SU-DHL-6 (cell line): ENCODE measurements at regions not wholly inside any gene's neighbourhood (a gene's known extent, or its start where the extent isn't known, plus 50 kb on each side); places are given as distances from the start of the nearest gene placed in this dataset.

Experiments
- H2AFZ ChIP-seq: fragments of 200-600 bp; sonication (generic); 2 replicates; pipeline ENCODE4 v1.6.1; 2014; ENCODE audit warnings: low read depth, mild to moderate bottlenecking, moderate library complexity, mixed read lengths, antibody characterized with exemption, low read length; ENCODE audit not compliant: severe bottlenecking
- H3F3A ChIP-seq: fragments of 200-600 bp; shearing (Covaris generic); 2 replicates; pipeline ENCODE4 v1.6.0; 2016; ENCODE audit warnings: antibody characterized with exemption, mild to moderate bottlenecking; ENCODE audit not compliant: insufficient read depth
- H3K27ac ChIP-seq: fragments of 200-600 bp; sonication (generic); 2 replicates; pipeline ENCODE4 v1.5.1; 2016; ENCODE audit warnings: low read depth, mild to moderate bottlenecking, low read length, moderate library complexity, mixed read lengths
- H3K27me3 ChIP-seq: fragments of 200-600 bp; sonication (generic), shearing (Covaris generic); 2 replicates; pipeline ENCODE4 v1.6.0; 2014; ENCODE audit warnings: mild to moderate bottlenecking, low read length
- H3K36me3 ChIP-seq: fragments of 200-600 bp; sonication (generic); 2 replicates; pipeline ENCODE4 v1.6.1; 2014; ENCODE audit warnings: mild to moderate bottlenecking, low read length, mixed read lengths
- H3K4me2 ChIP-seq: fragments of 300-600, 200-600 bp; shearing (Covaris generic), sonication (generic); 2 replicates; pipeline ENCODE4 v1.6.0; 2014; ENCODE audit warnings: low read length, low read depth, mild to moderate bottlenecking; ENCODE audit not compliant: poor library complexity, severe bottlenecking
- H3K4me3 ChIP-seq: fragments of 200-600 bp; sonication (generic); 2 replicates; pipeline ENCODE4 v1.5.1; 2014; ENCODE audit warnings: antibody characterized with exemption, low read length, mild to moderate bottlenecking, mixed read lengths; ENCODE audit not compliant: insufficient read depth, poor library complexity, severe bottlenecking
- H3K79me2 ChIP-seq: fragments of 200-600 bp; sonication (generic); 2 replicates; pipeline ENCODE4 v1.6.1; 2014; ENCODE audit warnings: mild to moderate bottlenecking, low read length, moderate library complexity; ENCODE audit not compliant: insufficient read depth
- H3K9ac ChIP-seq: fragments of 200-600 bp; sonication (generic); 2 replicates; pipeline ENCODE4 v1.7.0; 2014; ENCODE audit warnings: mild to moderate bottlenecking, low read length
- H3K9me2 ChIP-seq: fragments of 200-600 bp; sonication (generic); replicated peaks from 2 replicates; pipeline ENCODE4 v1.6.1; 2014; ENCODE audit warnings: low read length; ENCODE audit not compliant: insufficient read depth
- H3K9me3 ChIP-seq: fragments of 200-600 bp; sonication (generic); 2 replicates; pipeline ENCODE4 v1.6.1; 2014; ENCODE audit warnings: low read length, mixed read lengths; ENCODE audit not compliant: insufficient read depth
- H4K20me1 ChIP-seq: fragments of 200-600 bp; sonication (generic); 2 replicates; pipeline ENCODE4 v1.6.1; 2014; ENCODE audit warnings: low read depth, mild to moderate bottlenecking, antibody characterized with exemption, low read length, moderate library complexity, mixed read lengths
- EZH2phosphoT487 ChIP-seq: fragments of 200-600 bp; sonication (generic), shearing (Covaris generic); conservative IDR thresholded peaks from 2 replicates; pipeline ENCODE4 v1.6.1; 2018; ENCODE audit warnings: mild to moderate bottlenecking, antibody characterized with exemption, low read length, moderate library complexity, mixed read lengths
- TF ChIP-seq, protein P1 (sequence below): fragments of 200-600 bp; sonication (generic); IDR thresholded peaks from one replicate; pipeline ENCODE4 v1.5.1; 2017; ENCODE audit warnings: antibody characterized with exemption, mild to moderate bottlenecking, low read length, moderate library complexity; ENCODE audit not compliant: insufficient read depth, poor library complexity, severe bottlenecking

DNA sequence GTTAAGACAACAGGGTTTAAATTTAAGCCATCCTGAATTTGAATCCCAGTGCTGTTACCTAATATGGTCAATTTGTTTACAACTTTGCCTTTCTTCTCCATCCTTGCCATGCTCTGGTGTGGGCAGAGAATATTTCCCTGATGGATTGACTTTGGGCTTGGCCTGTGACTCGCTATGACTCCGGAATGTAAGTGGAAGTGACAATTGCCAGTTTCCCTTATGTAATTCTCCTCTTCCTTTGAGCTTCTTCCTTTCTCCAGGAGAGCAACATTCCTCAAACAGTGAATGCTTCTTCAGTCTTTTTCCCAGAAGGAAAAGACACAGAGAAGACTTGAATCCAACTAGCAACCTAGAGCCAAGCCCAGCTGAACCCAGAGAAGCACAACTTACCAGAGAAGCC, 159.1 kb downstream of the LURAP1L start:
- no peaks in the 10 kb centered on the region for H3K9me3 ChIP-seq
- no peaks in the 10 kb centered on the region for H3K36me3 ChIP-seq
- H3K9me2 ChIP-seq, result no peaks in the 10 kb centered on the region
- no peak for TF ChIP-seq EZH2phosphoT487
- no peaks in the 10 kb centered on the region for H3F3A ChIP-seq
- H4K20me1 ChIP-seq, result no peaks in the 10 kb centered on the region
- H3K4me2 ChIP-seq, result no peak overlapping the region
- no peak overlapping the region for H2AFZ ChIP-seq
- no peaks in the 10 kb centered on the region for H3K79me2 ChIP-seq
- H3K27me3 ChIP-seq, result no peaks in the 10 kb centered on the region
- no peak overlapping the region for H3K9ac ChIP-seq
- H3K27ac ChIP-seq, result no peak overlapping the region
- H3K4me3 ChIP-seq, result no peak overlapping the region

DNA sequence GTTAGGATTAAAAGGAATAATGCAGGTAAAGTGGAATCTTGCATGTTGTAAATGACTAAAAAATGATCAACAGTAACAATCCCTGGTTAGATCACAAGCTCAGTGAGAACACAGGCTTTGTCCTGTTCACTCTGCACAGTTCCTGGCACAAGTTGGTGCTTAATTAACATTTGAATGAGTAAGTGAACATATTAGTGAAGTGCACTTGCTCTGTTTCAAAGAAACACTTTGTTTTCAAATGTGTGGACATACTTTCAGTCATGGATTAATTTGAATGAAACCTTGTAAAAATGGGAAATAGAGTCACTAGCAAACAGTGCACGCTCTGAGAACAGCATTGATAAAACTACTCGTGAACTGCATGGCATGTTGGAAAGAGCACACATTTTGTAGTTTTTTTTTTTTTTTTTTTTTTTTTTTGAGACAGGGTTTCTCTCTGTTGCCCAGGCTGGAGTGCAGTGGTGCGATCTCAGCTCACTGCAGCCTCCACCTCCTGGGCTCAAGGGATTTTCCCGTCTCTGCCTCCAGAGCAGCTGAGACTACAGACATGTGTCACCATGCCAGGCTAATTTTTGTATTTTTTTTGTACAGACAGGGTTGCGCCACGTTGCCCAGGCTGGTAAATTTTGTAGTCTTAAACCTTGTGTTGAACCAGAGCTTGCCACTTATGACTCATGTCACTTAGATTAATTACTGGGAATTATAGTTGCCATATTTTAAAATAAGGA, 159.9 kb downstream of the LURAP1L start:
- Histone ChIP-seq H3K9ac (no peak overlapping the region), H3K9me2 (peaks cover 4% of the 10 kb centered on the region; the same call in 1 of the 2 replicates), H3F3A (no peaks in the 10 kb centered on the region), H3K9me3 (no peaks in the 10 kb centered on the region), H3K27me3 (no peaks in the 10 kb centered on the region), H2AFZ (no peak overlapping the region), H3K36me3 (no peaks in the 10 kb centered on the region), H4K20me1 (no peaks in the 10 kb centered on the region), H3K4me3 (no peak overlapping the region), H3K79me2 (no peaks in the 10 kb centered on the region), H3K4me2 (no peak overlapping the region), H3K27ac (no peak overlapping the region)
- TF ChIP-seq, protein P1, sequence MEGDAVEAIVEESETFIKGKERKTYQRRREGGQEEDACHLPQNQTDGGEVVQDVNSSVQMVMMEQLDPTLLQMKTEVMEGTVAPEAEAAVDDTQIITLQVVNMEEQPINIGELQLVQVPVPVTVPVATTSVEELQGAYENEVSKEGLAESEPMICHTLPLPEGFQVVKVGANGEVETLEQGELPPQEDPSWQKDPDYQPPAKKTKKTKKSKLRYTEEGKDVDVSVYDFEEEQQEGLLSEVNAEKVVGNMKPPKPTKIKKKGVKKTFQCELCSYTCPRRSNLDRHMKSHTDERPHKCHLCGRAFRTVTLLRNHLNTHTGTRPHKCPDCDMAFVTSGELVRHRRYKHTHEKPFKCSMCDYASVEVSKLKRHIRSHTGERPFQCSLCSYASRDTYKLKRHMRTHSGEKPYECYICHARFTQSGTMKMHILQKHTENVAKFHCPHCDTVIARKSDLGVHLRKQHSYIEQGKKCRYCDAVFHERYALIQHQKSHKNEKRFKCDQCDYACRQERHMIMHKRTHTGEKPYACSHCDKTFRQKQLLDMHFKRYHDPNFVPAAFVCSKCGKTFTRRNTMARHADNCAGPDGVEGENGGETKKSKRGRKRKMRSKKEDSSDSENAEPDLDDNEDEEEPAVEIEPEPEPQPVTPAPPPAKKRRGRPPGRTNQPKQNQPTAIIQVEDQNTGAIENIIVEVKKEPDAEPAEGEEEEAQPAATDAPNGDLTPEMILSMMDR, result no peak
- no peak for TF ChIP-seq EZH2phosphoT487

DNA sequence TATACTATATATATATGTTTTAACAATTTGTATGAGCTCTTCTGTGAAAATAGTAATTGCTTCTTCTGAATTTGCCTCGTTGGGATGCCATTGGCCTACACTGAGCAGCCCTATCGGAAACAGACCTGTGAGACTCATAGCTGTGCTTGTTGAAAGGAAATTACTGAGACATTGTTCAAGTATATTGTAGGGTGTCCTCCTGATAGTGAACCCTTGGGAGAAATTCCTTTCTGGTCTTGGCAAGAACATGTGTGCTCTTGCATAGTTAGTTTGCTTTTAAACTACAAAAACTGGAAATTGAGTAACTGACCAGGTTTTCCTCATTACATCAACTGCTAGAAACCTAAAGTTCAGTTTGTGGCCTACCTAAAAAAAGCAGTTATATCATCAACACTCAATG, 160.9 kb downstream of the LURAP1L start:
- H3K4me2 ChIP-seq, result no peak overlapping the region
- no peak for TF ChIP-seq EZH2phosphoT487
- TF ChIP-seq, protein P1, result no peak
- H3F3A ChIP-seq, result no peaks in the 10 kb centered on the region
- no peak overlapping the region for H3K27ac ChIP-seq
- peaks cover 4% of the 10 kb centered on the region; the same call in 1 of the 2 replicates for H3K9me2 ChIP-seq
- no peaks in the 10 kb centered on the region for H3K9me3 ChIP-seq
- H3K79me2 ChIP-seq, result no peaks in the 10 kb centered on the region
- H2AFZ ChIP-seq, result no peak overlapping the region
- H3K36me3 ChIP-seq, result no peaks in the 10 kb centered on the region
- no peaks in the 10 kb centered on the region for H3K27me3 ChIP-seq
- no peaks in the 10 kb centered on the region for H4K20me1 ChIP-seq
- H3K4me3 ChIP-seq, result no peak overlapping the region
- no peak overlapping the region for H3K9ac ChIP-seq

DNA sequence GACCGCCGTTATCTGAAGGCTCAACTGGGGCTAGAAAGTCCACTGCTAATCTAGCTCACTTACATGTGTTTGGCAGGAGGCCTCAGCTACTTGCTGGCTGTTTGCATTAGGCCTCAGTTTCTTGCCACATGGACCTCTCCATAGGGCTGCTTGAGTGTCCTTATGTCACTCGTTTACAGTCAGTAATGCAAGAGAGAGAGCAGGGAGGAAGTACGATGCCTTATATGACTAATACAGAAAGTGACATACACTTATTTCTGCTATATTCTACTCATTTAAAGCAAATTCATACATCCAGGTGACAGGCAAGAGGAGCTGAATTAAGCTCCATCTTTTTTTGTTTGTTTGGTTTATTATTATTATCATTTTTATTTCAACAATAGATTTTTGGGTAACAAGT, 179.6 kb downstream of the LURAP1L start:
- Histone ChIP-seq H3K9ac (no peak overlapping the region), H3K27me3 (no peaks in the 10 kb centered on the region), H3K36me3 (no peaks in the 10 kb centered on the region), H3K9me3 (0 out of 2 replicates have a peak, but pooled peaks cover 11% of the 10 kb centered on the region), H4K20me1 (no peaks in the 10 kb centered on the region), H3K79me2 (no peaks in the 10 kb centered on the region), H3K4me2 (no peak overlapping the region), H2AFZ (no peak overlapping the region), H3F3A (no peaks in the 10 kb centered on the region), H3K27ac (no peak overlapping the region), H3K4me3 (no peak overlapping the region), H3K9me2 (no peaks in the 10 kb centered on the region)
- no peak for TF ChIP-seq EZH2phosphoT487
- TF ChIP-seq, protein P1, result no peak
